Lower leg skin (tissue), 4 donors: ENCODE measurements at regions not wholly inside any gene's neighbourhood (a gene's known extent, or its start where the extent isn't known, plus 50 kb on each side); places are given as distances from the start of the nearest gene placed in this dataset.

Source experiments
- DNase-seq, 2 donors: peaks; one replicate each; pipeline ENCODE4 v3.0.0-alpha.2; 2019; ENCODE audit warnings: low spot score in 2 of 2
- H3K4me3 ChIP-seq: fragments of 200-600 bp; sonication (generic); 2 replicates; pipeline ENCODE4 v1.5.1; 2017; ENCODE audit warnings: mild to moderate bottlenecking, low read depth; ENCODE audit not compliant: poor library complexity, severe bottlenecking
- CTCF ChIP-seq, 3 donors: fragments of 450-650 bp; IDR thresholded peaks; one replicate each; pipeline ENCODE4 v1.5.1; 2016; ENCODE audit warnings: antibody characterized with exemption in 3 of 3, mild to moderate bottlenecking in 3 of 3, moderate library complexity in 2 of 3
- POLR2A ChIP-seq, 2 donors: fragments of 450-650 bp; IDR thresholded peaks; one replicate each; pipeline ENCODE4 v1.6.1; 2016 to 2017; ENCODE audit warnings: antibody characterized with exemption in 2 of 2, mild to moderate bottlenecking in 1 of 2, moderate library complexity in 1 of 2
- WGBS, 2 donors: methylation state at CpG; one replicate each; pipeline ENCODE4 v1.1.5; 2018; 5-methylcytosine and 5-hydroxymethylcytosine counted together
- intact Hi-C: fragments of 100-400 bp; cut with DNase I; formaldehyde crosslinking; loops from one replicate; pipeline ENCODE4 v1.15.0; 2023; ENCODE audit warnings: low total_unique reads

GRCh38 chr22:25357606-25358420, 138.4 kb downstream of the CRYBB2 start:
- DNase-seq = no peak
- intact Hi-C loops = no loop called here
- no peak overlapping the region for H3K4me3 ChIP-seq
- 87 to 91% methylated on average over 3 to 6 of the region's 7 CpGs for WGBS, 2 donors
- TF ChIP-seq CTCF (IDR thresholded peaks at IDR 0.05) (no peak), POLR2A (IDR thresholded peaks at IDR 0.05) (no peak)

- no peak for DNase-seq
- WGBS, 2 donors = 91 to 95% methylated on average over 14 of the region's 15 CpGs
- intact Hi-C loops = no loop called here
- TF ChIP-seq CTCF (IDR thresholded peaks at IDR 0.05) (no peak), POLR2A (IDR thresholded peaks at IDR 0.05) (no peak)
- no peak overlapping the region for H3K4me3 ChIP-seq
Observed at GRCh38 chr22:25358421-25359170, 139.2 kb downstream of the CRYBB2 start.

- TF ChIP-seq CTCF (IDR thresholded peaks at IDR 0.05) (no peak), POLR2A (IDR thresholded peaks at IDR 0.05) (no peak)
- no peak for DNase-seq
- WGBS, 2 donors = 93 to 96% methylated on average over 21 to 25 of the region's 26 CpGs
- no peak overlapping the region for H3K4me3 ChIP-seq
- intact Hi-C loops = no loop called here
Observed at GRCh38 chr22:25359601-25360261, 140.3 kb downstream of the CRYBB2 start.

GRCh38 chr22:25360411-25360810, 141.0 kb downstream of the CRYBB2 start:
- 88 to 90% methylated on average over 12 of the region's 12 CpGs for WGBS, 2 donors
- no peak for TF ChIP-seq POLR2A (IDR thresholded peaks at IDR 0.05)
- no peak for TF ChIP-seq CTCF (IDR thresholded peaks at IDR 0.05)
- no peak overlapping the region for H3K4me3 ChIP-seq
- intact Hi-C loops = no loop called here
- DNase-seq = no peak

GRCh38 chr22:25360891-25361645, 141.6 kb downstream of the CRYBB2 start:
- 92 to 97% methylated on average over 14 to 15 of the region's 15 CpGs for WGBS, 2 donors
- intact Hi-C loops = no loop called here
- no peak for DNase-seq
- TF ChIP-seq CTCF (IDR thresholded peaks at IDR 0.05) = no peak
- no peak for TF ChIP-seq POLR2A (IDR thresholded peaks at IDR 0.05)
- no peak overlapping the region for H3K4me3 ChIP-seq
